8988T (cell line): ENCODE measurements at regions not wholly inside any gene's neighbourhood (a gene's known extent, or its start where the extent isn't known, plus 50 kb on each side); places are given as distances from the start of the nearest gene placed in this dataset.

ENCODE experiments used
- DNase-seq: peaks from one replicate; pipeline ENCODE4 v3.0.0; 2011

GRCh38 chr3:115547207-115547606 lies 76.1 kb upstream of the GAP43 start:
- DNase-seq = no peak

- DNase-seq = no peak
These were observed 74.7 kb upstream of the GAP43 start for GRCh38 chr3:115548611-115549010.

- no peak for DNase-seq
These were observed 74.2 kb upstream of the GAP43 start for GRCh38 chr3:115549071-115549470.

GRCh38 chr3:115550285-115550761 lies 73.0 kb upstream of the GAP43 start:
- DNase-seq = no peak

- DNase-seq = no peak
These were observed 72.3 kb upstream of the GAP43 start for GRCh38 chr3:115551016-115551415.

GRCh38 chr3:115552007-115552406 lies 71.3 kb upstream of the GAP43 start:
- DNase-seq = no peak

- DNase-seq = no peak
These were observed 69.4 kb upstream of the GAP43 start for GRCh38 chr3:115553796-115554486.

GRCh38 chr3:115554487-115554807 lies 68.9 kb upstream of the GAP43 start:
- no peak for DNase-seq

- DNase-seq = no peak
These were observed 60.6 kb upstream of the GAP43 start for GRCh38 chr3:115562636-115563267.

- no peak for DNase-seq
These were observed 59.3 kb upstream of the GAP43 start for GRCh38 chr3:115563984-115564383.

- no peak for DNase-seq
These were observed 51.9 kb upstream of the GAP43 start for GRCh38 chr3:115571413-115571812.
